B cell (primary cell): ENCODE measurements at regions not wholly inside any gene's neighbourhood (a gene's known extent, or its start where the extent isn't known, plus 50 kb on each side); places are given as distances from the start of the nearest gene placed in this dataset.

Experiments used
- EZH2 ChIP-seq: IDR thresholded peaks from 2 replicates; pipeline ENCODE4 v1.6.1; 2012; ENCODE audit warnings: borderline replicate concordance, low read depth, mild to moderate bottlenecking, moderate library complexity, low read length; ENCODE audit not compliant: insufficient read depth, poor library complexity, severe bottlenecking
- TF ChIP-seq, protein P1 (sequence below): fragments of 200-600 bp; IDR thresholded peaks from one replicate; pipeline ENCODE4 v1.8.0; 2022; ENCODE audit warnings: antibody characterized with exemption, mild to moderate bottlenecking

DNA sequence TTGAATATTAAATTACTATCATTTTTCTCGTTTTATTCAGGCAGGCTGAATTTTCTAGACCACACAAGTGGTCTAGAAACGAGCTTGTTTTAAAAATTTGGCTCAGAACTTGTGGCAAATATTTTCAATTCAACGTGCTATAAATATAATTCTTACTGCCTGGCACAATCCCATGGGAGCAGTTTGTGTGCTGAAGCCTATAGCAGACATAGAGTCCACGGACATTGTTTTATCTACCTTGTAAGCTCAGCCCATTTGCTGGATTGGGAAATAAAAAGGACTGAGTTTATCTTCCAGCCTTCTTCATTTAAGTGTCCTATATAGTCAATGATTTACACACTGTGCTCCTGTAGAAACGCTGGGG is 103.4 kb downstream of the ZBTB18 start:
- no peak for TF ChIP-seq EZH2
- TF ChIP-seq, protein P1, sequence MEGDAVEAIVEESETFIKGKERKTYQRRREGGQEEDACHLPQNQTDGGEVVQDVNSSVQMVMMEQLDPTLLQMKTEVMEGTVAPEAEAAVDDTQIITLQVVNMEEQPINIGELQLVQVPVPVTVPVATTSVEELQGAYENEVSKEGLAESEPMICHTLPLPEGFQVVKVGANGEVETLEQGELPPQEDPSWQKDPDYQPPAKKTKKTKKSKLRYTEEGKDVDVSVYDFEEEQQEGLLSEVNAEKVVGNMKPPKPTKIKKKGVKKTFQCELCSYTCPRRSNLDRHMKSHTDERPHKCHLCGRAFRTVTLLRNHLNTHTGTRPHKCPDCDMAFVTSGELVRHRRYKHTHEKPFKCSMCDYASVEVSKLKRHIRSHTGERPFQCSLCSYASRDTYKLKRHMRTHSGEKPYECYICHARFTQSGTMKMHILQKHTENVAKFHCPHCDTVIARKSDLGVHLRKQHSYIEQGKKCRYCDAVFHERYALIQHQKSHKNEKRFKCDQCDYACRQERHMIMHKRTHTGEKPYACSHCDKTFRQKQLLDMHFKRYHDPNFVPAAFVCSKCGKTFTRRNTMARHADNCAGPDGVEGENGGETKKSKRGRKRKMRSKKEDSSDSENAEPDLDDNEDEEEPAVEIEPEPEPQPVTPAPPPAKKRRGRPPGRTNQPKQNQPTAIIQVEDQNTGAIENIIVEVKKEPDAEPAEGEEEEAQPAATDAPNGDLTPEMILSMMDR: no peak
